Lower leg skin (tissue), 3 donors: ENCODE measurements at regions not wholly inside any gene's neighbourhood (a gene's known extent, or its start where the extent isn't known, plus 50 kb on each side); places are given as distances from the start of the nearest gene placed in this dataset.

ENCODE experiments used
- POLR2A ChIP-seq, 2 donors: fragments of 450-650 bp; IDR thresholded peaks; one replicate each; pipeline ENCODE4 v1.6.1; 2016 to 2017; ENCODE audit warnings: antibody characterized with exemption in 2 of 2, mild to moderate bottlenecking in 1 of 2, moderate library complexity in 1 of 2
- TF ChIP-seq, protein P1 (sequence below), 3 donors: fragments of 450-650 bp; IDR thresholded peaks; one replicate each; pipeline ENCODE4 v1.5.1; 2016; ENCODE audit warnings: antibody characterized with exemption in 3 of 3, mild to moderate bottlenecking in 3 of 3, moderate library complexity in 2 of 3

DNA sequence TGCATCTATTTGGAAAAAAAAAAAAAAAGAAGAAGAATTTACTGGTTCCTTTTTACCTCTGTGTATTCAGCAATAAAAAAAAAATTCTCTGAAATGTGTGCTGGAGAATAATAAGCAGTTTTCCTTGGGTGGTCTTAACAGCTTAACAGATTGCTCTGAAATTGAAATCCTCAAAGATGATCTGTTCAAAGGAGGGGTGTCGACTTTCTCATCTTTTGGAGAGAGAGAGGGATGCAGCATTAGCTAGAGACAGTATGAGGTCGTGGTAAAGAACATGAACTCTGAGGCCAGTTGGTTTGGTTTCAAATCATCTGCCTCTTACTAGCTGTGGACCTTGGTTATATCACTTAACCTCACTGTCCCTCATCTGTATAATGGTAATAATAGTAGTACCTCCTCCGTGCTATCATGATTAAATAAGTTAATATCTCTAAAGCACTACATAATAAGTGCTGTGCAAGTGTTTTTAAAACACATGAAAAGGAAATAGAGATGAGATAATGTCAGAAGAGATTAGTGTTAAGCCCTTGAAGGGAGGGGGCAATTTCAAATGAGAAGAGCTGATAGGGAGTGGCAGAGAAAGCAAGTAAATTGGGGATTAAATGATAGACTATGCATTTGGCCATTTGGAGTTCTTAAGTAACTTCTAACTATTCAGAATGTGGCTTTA is 109.9 kb upstream of the LIMCH1 start:
- TF ChIP-seq, protein P1, sequence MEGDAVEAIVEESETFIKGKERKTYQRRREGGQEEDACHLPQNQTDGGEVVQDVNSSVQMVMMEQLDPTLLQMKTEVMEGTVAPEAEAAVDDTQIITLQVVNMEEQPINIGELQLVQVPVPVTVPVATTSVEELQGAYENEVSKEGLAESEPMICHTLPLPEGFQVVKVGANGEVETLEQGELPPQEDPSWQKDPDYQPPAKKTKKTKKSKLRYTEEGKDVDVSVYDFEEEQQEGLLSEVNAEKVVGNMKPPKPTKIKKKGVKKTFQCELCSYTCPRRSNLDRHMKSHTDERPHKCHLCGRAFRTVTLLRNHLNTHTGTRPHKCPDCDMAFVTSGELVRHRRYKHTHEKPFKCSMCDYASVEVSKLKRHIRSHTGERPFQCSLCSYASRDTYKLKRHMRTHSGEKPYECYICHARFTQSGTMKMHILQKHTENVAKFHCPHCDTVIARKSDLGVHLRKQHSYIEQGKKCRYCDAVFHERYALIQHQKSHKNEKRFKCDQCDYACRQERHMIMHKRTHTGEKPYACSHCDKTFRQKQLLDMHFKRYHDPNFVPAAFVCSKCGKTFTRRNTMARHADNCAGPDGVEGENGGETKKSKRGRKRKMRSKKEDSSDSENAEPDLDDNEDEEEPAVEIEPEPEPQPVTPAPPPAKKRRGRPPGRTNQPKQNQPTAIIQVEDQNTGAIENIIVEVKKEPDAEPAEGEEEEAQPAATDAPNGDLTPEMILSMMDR (IDR thresholded peaks at IDR 0.05) = no peak
- TF ChIP-seq POLR2A (IDR thresholded peaks at IDR 0.05) = no peak
